ENCODE measurements at regions not wholly inside any gene's neighbourhood (a gene's known extent, or its start where the extent isn't known, plus 50 kb on each side); places are given as distances from the start of the nearest gene placed in this dataset.

- DNase-seq: no peak
Observed at GRCh38 chr1:87735750-87736149, 407.1 kb downstream of the LMO4 start.

- DNase-seq: no peak
Observed at GRCh38 chr1:87739141-87739540, 410.5 kb downstream of the LMO4 start.

- DNase-seq: no peak
Observed at GRCh38 chr1:87739704-87740103, 411.0 kb downstream of the LMO4 start.

GRCh38 chr1:87743256-87743655 lies 414.6 kb downstream of the LMO4 start:
- no peak for DNase-seq

GRCh38 chr1:87744056-87744455 lies 415.4 kb downstream of the LMO4 start:
- no peak for DNase-seq

GRCh38 chr1:87744763-87745162 lies 416.1 kb downstream of the LMO4 start:
- no peak for DNase-seq

- DNase-seq: no peak
Observed at GRCh38 chr1:87753366-87753765, 424.7 kb downstream of the LMO4 start.

GRCh38 chr1:87754139-87754538 lies 425.5 kb downstream of the LMO4 start:
- DNase-seq: no peak

- DNase-seq: no peak
Observed at GRCh38 chr1:87757676-87758075, 429.0 kb downstream of the LMO4 start.

GRCh38 chr1:87759421-87760087 lies 430.9 kb downstream of the LMO4 start:
- DNase-seq: no peak

- DNase-seq: no peak
Observed at GRCh38 chr1:87760155-87760554, 431.5 kb downstream of the LMO4 start.

GRCh38 chr1:87760654-87761053 lies 432.0 kb downstream of the LMO4 start:
- DNase-seq: no peak

GRCh38 chr1:87763483-87763882 lies 434.8 kb downstream of the LMO4 start:
- DNase-seq: no peak

- no peak for DNase-seq
Observed at GRCh38 chr1:87765057-87765680, 436.5 kb downstream of the LMO4 start.

- no peak for DNase-seq
Observed at GRCh38 chr1:87765681-87766070, 437.0 kb downstream of the LMO4 start.

- no peak for DNase-seq
Observed at GRCh38 chr1:87766737-87767136, 438.1 kb downstream of the LMO4 start.

- DNase-seq: no peak
Observed at GRCh38 chr1:87778896-87779295, 450.2 kb downstream of the LMO4 start.

GRCh38 chr1:87781554-87781953 lies 452.9 kb downstream of the LMO4 start:
- DNase-seq: no peak

- DNase-seq: no peak
Observed at GRCh38 chr1:87783315-87783714, 454.6 kb downstream of the LMO4 start.

GRCh38 chr1:87785386-87785785 lies 456.7 kb downstream of the LMO4 start:
- DNase-seq: no peak

- no peak for DNase-seq
Observed at GRCh38 chr1:87786229-87786628, 457.5 kb downstream of the LMO4 start.

- no peak for DNase-seq
Observed at GRCh38 chr1:87786861-87787545, 458.3 kb downstream of the LMO4 start.

- DNase-seq: no peak
Observed at GRCh38 chr1:87787551-87787950, 458.9 kb downstream of the LMO4 start.

- DNase-seq: no peak
Observed at GRCh38 chr1:87790756-87791155, 462.1 kb downstream of the LMO4 start.

Measured in central memory CD4-positive, alpha-beta T cell (primary cell).